H1 (cell line): ENCODE measurements at regions not wholly inside any gene's neighbourhood (a gene's known extent, or its start where the extent isn't known, plus 50 kb on each side); places are given as distances from the start of the nearest gene placed in this dataset.
"Not testable (repeated sequence)": the region's sequence is repeated elsewhere in the genome, so short reads cannot be mapped to it uniquely, and the experiment has no call there.

ENCODE experiments used
- CTCF ChIA-PET: fragments of 300-600 bp; sonication (Branson Sonifier 250); formaldehyde crosslinking; loops from one replicate; lab custom pipeline; 2021; ENCODE audit not compliant: partially characterized antibody; lab: Charles Lee
- POLR2A ChIA-PET: fragments of 300-600 bp; sonication (Branson Sonifier 250); formaldehyde crosslinking; loops from one replicate; lab custom pipeline; 2021; ENCODE audit warnings: inconsistent platforms; ENCODE audit not compliant: partially characterized antibody; lab: Charles Lee
- DNase-seq, 2 experiments: peaks; one replicate each; pipeline versions ENCODE4 v3.0.0 to v3.0.0-alpha.2; 2010 to 2022; ENCODE audit warnings: low spot score in 2 of 2, low read depth in 1 of 2, mixed read lengths in 1 of 2
- FAIRE-seq: peaks from 2 replicates; lab custom pipeline; 2011; peaks lifted over from hg19 to GRCh38; lab: Jason Lieb, UNC
- H2AFZ ChIP-seq: 2 replicates; pipeline ENCODE4 v1.8.1; 2012; ENCODE audit warnings: low read length, inconsistent platforms
- H2AK5ac ChIP-seq: 2 replicates; pipeline ENCODE4 v1.6.1; 2013; ENCODE audit warnings: low read depth, low read length
- H2BK120ac ChIP-seq: replicated peaks from 2 replicates; pipeline ENCODE3; 2013; ENCODE audit warnings: low read depth, low read length, inconsistent platforms
- H2BK12ac ChIP-seq: 2 replicates; pipeline ENCODE4 v1.6.1; 2013; ENCODE audit warnings: low read depth, low read length
- H2BK15ac ChIP-seq: 2 replicates; pipeline ENCODE4 v1.6.1; 2013; ENCODE audit warnings: low read length
- H2BK20ac ChIP-seq: 2 replicates; pipeline ENCODE4 v1.6.1; 2013; ENCODE audit warnings: low read length
- H2BK5ac ChIP-seq: 2 replicates; pipeline ENCODE4 v1.6.1; 2013; ENCODE audit warnings: low read depth, low read length
- H3K14ac ChIP-seq: 2 replicates; pipeline ENCODE4 v1.6.1; 2013; ENCODE audit warnings: inconsistent platforms; ENCODE audit not compliant: insufficient read length
- H3K18ac ChIP-seq: 2 replicates; pipeline ENCODE4 v1.6.1; 2013; ENCODE audit warnings: low read length; ENCODE audit errors: extremely low read depth
- H3K23ac ChIP-seq: 2 replicates; pipeline ENCODE4 v1.6.1; 2013; ENCODE audit warnings: inconsistent platforms; ENCODE audit not compliant: insufficient read length
- H3K23me2 ChIP-seq: 2 replicates; pipeline ENCODE4 v1.6.1; 2013; ENCODE audit warnings: low read depth, low read length
- H3K27ac ChIP-seq: 2 replicates; pipeline ENCODE4 v1.6.1; 2011; ENCODE audit warnings: low read depth, low read length, inconsistent platforms
- H3K27me3 ChIP-seq, 4 experiments: replicated peaks in 1 of 4; 1 replicate in 1 of 4; 2 replicates in 3 of 4; pipeline versions ENCODE4 v1.6.1 to v1.8.1; 2011 to 2013; ENCODE audit warnings: low read length in 3 of 4, mild to moderate bottlenecking in 3 of 4, inconsistent platforms in 2 of 4, mixed read lengths in 2 of 4, moderate library complexity in 1 of 4; ENCODE audit not compliant: control insufficient read depth in 3 of 4, insufficient read depth in 3 of 4; ENCODE audit errors: extremely low read depth in 1 of 4
- H3K36me3 ChIP-seq, 4 experiments: 2 replicates each; pipeline versions ENCODE4 v1.6.1 to v1.8.1; 2011 to 2013; ENCODE audit warnings: mild to moderate bottlenecking in 4 of 4, low read length in 3 of 4, moderate library complexity in 2 of 4, control low read depth in 1 of 4, inconsistent platforms in 1 of 4; ENCODE audit not compliant: insufficient read depth in 4 of 4, control insufficient read depth in 2 of 4
- H3K4ac ChIP-seq: replicated peaks from 2 replicates; pipeline ENCODE3; 2013; ENCODE audit warnings: low read length, low read depth, mixed read lengths, inconsistent platforms; ENCODE audit not compliant: insufficient read length
- H3K4me1 ChIP-seq, 4 experiments: replicated peaks in 1 of 4; 1 replicate in 1 of 4; 2 replicates in 3 of 4; pipeline versions ENCODE4 v1.6.1 to v1.8.1; 2011 to 2013; ENCODE audit warnings: low read length in 3 of 4, inconsistent platforms in 2 of 4, mixed read lengths in 1 of 4; ENCODE audit not compliant: insufficient read depth in 4 of 4, control insufficient read depth in 3 of 4
- H3K4me2 ChIP-seq, 2 experiments: 2 replicates each; pipeline versions ENCODE4 v1.6.1 to v1.8.1; 2011 to 2013; ENCODE audit warnings: low read depth in 2 of 2, low read length in 2 of 2, control low read depth in 1 of 2, inconsistent platforms in 1 of 2, mild to moderate bottlenecking in 1 of 2; ENCODE audit not compliant: insufficient read depth in 1 of 2
- H3K4me3 ChIP-seq, 4 experiments: fragments of 200-600, 300-600 bp in 1 of 4; sonication (generic), shearing (Covaris generic), sonication (Bioruptor Twin) in 1 of 4; 2 replicates each; pipeline versions ENCODE4 v1.5.1 to v1.8.1; 2011 to 2016; ENCODE audit warnings: low read length in 4 of 4, low read depth in 3 of 4, control low read depth in 2 of 4, inconsistent platforms in 2 of 4, mild to moderate bottlenecking in 2 of 4, mixed read lengths in 1 of 4, moderate library complexity in 1 of 4; ENCODE audit not compliant: insufficient read depth in 2 of 4; ENCODE audit errors: extremely low read depth in 1 of 4
- H3K56ac ChIP-seq: replicated peaks from 2 replicates; pipeline ENCODE3; 2013; ENCODE audit warnings: low read depth, mild to moderate bottlenecking, mixed read lengths, low read length, inconsistent platforms; ENCODE audit not compliant: insufficient read length
- H3K79me1 ChIP-seq: 2 replicates; pipeline ENCODE4 v1.6.1; 2013; ENCODE audit warnings: low read depth, low read length, control low read depth
- H3K79me2 ChIP-seq, 2 experiments: 2 replicates each; pipeline versions ENCODE4 v1.6.1 to v1.8.1; 2012 to 2013; ENCODE audit warnings: low read length in 2 of 2, mild to moderate bottlenecking in 2 of 2, inconsistent platforms in 1 of 2; ENCODE audit not compliant: insufficient read depth in 2 of 2, control insufficient read depth in 1 of 2
- H3K9ac ChIP-seq, 4 experiments: replicated peaks in 1 of 4; 1 replicate in 1 of 4; 2 replicates in 3 of 4; pipeline versions ENCODE4 v1.6.1 to v1.8.1; 2011 to 2013; ENCODE audit warnings: low read depth in 3 of 4, low read length in 3 of 4, control low read depth in 2 of 4, mild to moderate bottlenecking in 2 of 4, moderate library complexity in 2 of 4, inconsistent platforms in 1 of 4; ENCODE audit errors: extremely low read depth in 1 of 4
- H3K9me3 ChIP-seq, 2 experiments: 2 replicates each; pipeline versions ENCODE4 v1.6.1 to v1.8.1; 2012 to 2013; ENCODE audit warnings: mild to moderate bottlenecking in 2 of 2, moderate library complexity in 2 of 2, control low read depth in 1 of 2, inconsistent platforms in 1 of 2, low read depth in 1 of 2, low read length in 1 of 2, mixed read lengths in 1 of 2; ENCODE audit not compliant: insufficient read depth in 2 of 2
- H4K20me1 ChIP-seq, 2 experiments: replicated peaks in 1 of 2; 2 replicates each; pipeline versions ENCODE3 to v1.8.1; 2011 to 2013; ENCODE audit warnings: inconsistent platforms in 2 of 2, low read length in 2 of 2, mild to moderate bottlenecking in 1 of 2; ENCODE audit not compliant: insufficient read depth in 2 of 2, control insufficient read depth in 1 of 2
- H4K5ac ChIP-seq: 2 replicates; pipeline ENCODE4 v1.6.1; 2013; ENCODE audit warnings: low read length, low read depth, mixed read lengths, inconsistent platforms; ENCODE audit not compliant: insufficient read length
- H4K8ac ChIP-seq: 2 replicates; pipeline ENCODE4 v1.8.0; 2013; ENCODE audit warnings: mild to moderate bottlenecking, moderate library complexity, low read length, inconsistent platforms; ENCODE audit not compliant: insufficient read depth; ENCODE audit errors: extremely low read depth
- H4K91ac ChIP-seq: replicated peaks from 2 replicates; pipeline ENCODE3; 2013; ENCODE audit warnings: low read length, mixed read lengths, inconsistent platforms; ENCODE audit not compliant: insufficient read length
- BRCA1 ChIP-seq: IDR thresholded peaks from 2 replicates; pipeline ENCODE4 v1.6.1; 2012; ENCODE audit warnings: low read depth, low read length, improper control_type of control experiment
- KDM5A ChIP-seq: fragments of 200-600 bp; IDR thresholded peaks from 2 replicates; pipeline ENCODE4 v1.7.1; 2012; ENCODE audit warnings: mild to moderate bottlenecking, low read length, inconsistent platforms, mixed read lengths
- SUZ12 ChIP-seq: fragments of 200-600 bp; sonication (generic); IDR thresholded peaks from 2 replicates; pipeline ENCODE4 v1.6.1; 2012; ENCODE audit warnings: mild to moderate bottlenecking, inconsistent platforms, low read length, moderate library complexity, mixed read lengths
- WGBS, 2 experiments: shearing (Covaris generic) in 1 of 2; methylation state at CpG; one replicate each; pipeline versions ENCODE4 v1.1.6 to v1.1.7; 2013 to 2015; ENCODE audit warnings: low lambda C conversion rate in 2 of 2, mixed read lengths in 2 of 2, inconsistent platforms in 1 of 2, low coverage in 1 of 2, missing lambda C conversion rate in 1 of 2; ENCODE audit not compliant: insufficient replicate concordance in 2 of 2, insufficient coverage in 1 of 2, insufficient read length in 1 of 2; ENCODE audit errors: extremely low coverage in 1 of 2, missing lambda C conversion rate in 1 of 2; 5-methylcytosine and 5-hydroxymethylcytosine counted together
- TF ChIP-seq, protein P1 (sequence below), 3 experiments: IDR thresholded peaks; 1 replicate in 2 of 3; 2 replicates in 1 of 3; pipeline versions ENCODE4 v1.5.1 to v1.6.1; 2011; ENCODE audit warnings: low read length in 3 of 3, mild to moderate bottlenecking in 3 of 3, inconsistent platforms in 2 of 3, low read depth in 1 of 3, moderate library complexity in 1 of 3; ENCODE audit not compliant: insufficient read depth in 1 of 3; ENCODE audit errors: control extremely low read depth in 1 of 3

- TF ChIP-seq KDM5A (no peak), BRCA1 (no peak), SUZ12 (no peak)
- TF ChIP-seq, protein P1, sequence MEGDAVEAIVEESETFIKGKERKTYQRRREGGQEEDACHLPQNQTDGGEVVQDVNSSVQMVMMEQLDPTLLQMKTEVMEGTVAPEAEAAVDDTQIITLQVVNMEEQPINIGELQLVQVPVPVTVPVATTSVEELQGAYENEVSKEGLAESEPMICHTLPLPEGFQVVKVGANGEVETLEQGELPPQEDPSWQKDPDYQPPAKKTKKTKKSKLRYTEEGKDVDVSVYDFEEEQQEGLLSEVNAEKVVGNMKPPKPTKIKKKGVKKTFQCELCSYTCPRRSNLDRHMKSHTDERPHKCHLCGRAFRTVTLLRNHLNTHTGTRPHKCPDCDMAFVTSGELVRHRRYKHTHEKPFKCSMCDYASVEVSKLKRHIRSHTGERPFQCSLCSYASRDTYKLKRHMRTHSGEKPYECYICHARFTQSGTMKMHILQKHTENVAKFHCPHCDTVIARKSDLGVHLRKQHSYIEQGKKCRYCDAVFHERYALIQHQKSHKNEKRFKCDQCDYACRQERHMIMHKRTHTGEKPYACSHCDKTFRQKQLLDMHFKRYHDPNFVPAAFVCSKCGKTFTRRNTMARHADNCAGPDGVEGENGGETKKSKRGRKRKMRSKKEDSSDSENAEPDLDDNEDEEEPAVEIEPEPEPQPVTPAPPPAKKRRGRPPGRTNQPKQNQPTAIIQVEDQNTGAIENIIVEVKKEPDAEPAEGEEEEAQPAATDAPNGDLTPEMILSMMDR (IDR thresholded peaks at IDR 0.05; ENCODE audit: control extremely low read depth in 1 of 3, insufficient read depth in 1 of 3, low read depth in 1 of 3, low read length in 3 of 3), result no peak
Measured at GRCh38 chr6:49198015-49198414, 265.0 kb downstream of the MMUT start (continued).

- CTCF ChIA-PET, H3K9ac ChIP-seq, H3K9me3 ChIP-seq, H3K4me2 ChIP-seq, H2BK20ac ChIP-seq, H3K23ac ChIP-seq, H2BK15ac ChIP-seq, H2AFZ ChIP-seq, H2BK12ac ChIP-seq, H3K14ac ChIP-seq, H2BK120ac ChIP-seq, FAIRE-seq, H3K4ac ChIP-seq, H3K27ac ChIP-seq, H2BK5ac ChIP-seq, H4K20me1 ChIP-seq, H3K27me3 ChIP-seq, H3K56ac ChIP-seq, H3K79me2 ChIP-seq, H4K8ac ChIP-seq, H3K36me3 ChIP-seq, H3K18ac ChIP-seq, H3K79me1 ChIP-seq, DNase-seq, POLR2A ChIA-PET, H2AK5ac ChIP-seq, H4K91ac ChIP-seq, H3K4me1 ChIP-seq, H4K5ac ChIP-seq, H3K4me3 ChIP-seq, H3K23me2 ChIP-seq: not testable (repeated sequence)
- 92% methylated on average over 2 of the region's 2 CpGs; no CpG with 5 or more reads in 1 of the 2 experiments for WGBS, 2 experiments
Measured at GRCh38 chr6:49162379-49162778, 300.7 kb downstream of the MMUT start.
